ENCODE measurements at regions not wholly inside any gene's neighbourhood (a gene's known extent, or its start where the extent isn't known, plus 50 kb on each side); places are given as distances from the start of the nearest gene placed in this dataset.

- TF ChIP-seq EP300 (IDR thresholded peaks at IDR 0.05; ENCODE audit: low read depth) (no peak), CTCF (IDR thresholded peaks at IDR 0.05) (no peak)
Measured at GRCh38 chr14:21993837-21994236, 320.2 kb upstream of the OR4E1 start.
